ENCODE measurements at regions not wholly inside any gene's neighbourhood (a gene's known extent, or its start where the extent isn't known, plus 50 kb on each side); places are given as distances from the start of the nearest gene placed in this dataset.

DNA sequence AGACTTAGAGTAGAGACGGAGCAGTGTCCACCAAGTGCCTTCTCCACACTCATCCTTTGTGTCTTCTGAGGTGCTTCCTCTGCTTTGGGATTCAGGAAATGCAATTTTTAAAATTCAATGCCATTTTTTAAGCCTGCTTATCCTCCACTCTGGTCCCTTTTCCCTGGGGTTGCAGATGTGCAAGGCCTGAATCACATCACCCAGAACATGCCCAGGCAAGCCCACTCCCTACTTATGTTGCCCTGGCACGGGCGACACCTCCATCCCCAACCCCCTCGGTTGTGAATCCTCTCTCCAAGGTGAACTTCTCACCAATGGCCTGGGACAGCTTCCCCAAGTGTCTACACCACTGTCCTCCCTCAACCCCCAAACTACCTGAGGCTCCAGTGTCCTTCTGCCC lies 116.2 kb downstream of the C17orf67 start:
- no peaks in the 10 kb centered on the region for H3K27me3 ChIP-seq (ENCODE audit: control insufficient read depth, insufficient read depth, low read length)
- no peak overlapping the region for H3K4me3 ChIP-seq (ENCODE audit: low read length in 3 of 3)
- intact Hi-C loops (cut with DNase I), result no loop called here
- DNase-seq, result no peak
- H3K9me3 ChIP-seq (ENCODE audit: control insufficient read depth in 2 of 3, insufficient read depth in 1 of 3, low read length in 3 of 3), result no peaks in the 10 kb centered on the region
- H3K27ac ChIP-seq (ENCODE audit: low read depth in 2 of 2, low read length in 2 of 2), result no peak overlapping the region
- no peak for FAIRE-seq
- no peaks in the 10 kb centered on the region for H3K4me1 ChIP-seq (ENCODE audit: control insufficient read depth in 2 of 3, insufficient read depth in 2 of 3, low read depth in 1 of 3, low read length in 3 of 3)
- H3K9ac ChIP-seq (ENCODE audit: low read length in 3 of 3), result no peak overlapping the region
- H3K36me3 ChIP-seq (ENCODE audit: control insufficient read depth in 2 of 3, insufficient read depth in 3 of 3, low read length in 3 of 3), result no peaks in the 10 kb centered on the region
- TF ChIP-seq, protein P1, sequence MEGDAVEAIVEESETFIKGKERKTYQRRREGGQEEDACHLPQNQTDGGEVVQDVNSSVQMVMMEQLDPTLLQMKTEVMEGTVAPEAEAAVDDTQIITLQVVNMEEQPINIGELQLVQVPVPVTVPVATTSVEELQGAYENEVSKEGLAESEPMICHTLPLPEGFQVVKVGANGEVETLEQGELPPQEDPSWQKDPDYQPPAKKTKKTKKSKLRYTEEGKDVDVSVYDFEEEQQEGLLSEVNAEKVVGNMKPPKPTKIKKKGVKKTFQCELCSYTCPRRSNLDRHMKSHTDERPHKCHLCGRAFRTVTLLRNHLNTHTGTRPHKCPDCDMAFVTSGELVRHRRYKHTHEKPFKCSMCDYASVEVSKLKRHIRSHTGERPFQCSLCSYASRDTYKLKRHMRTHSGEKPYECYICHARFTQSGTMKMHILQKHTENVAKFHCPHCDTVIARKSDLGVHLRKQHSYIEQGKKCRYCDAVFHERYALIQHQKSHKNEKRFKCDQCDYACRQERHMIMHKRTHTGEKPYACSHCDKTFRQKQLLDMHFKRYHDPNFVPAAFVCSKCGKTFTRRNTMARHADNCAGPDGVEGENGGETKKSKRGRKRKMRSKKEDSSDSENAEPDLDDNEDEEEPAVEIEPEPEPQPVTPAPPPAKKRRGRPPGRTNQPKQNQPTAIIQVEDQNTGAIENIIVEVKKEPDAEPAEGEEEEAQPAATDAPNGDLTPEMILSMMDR (IDR thresholded peaks at IDR 0.05; ENCODE audit: borderline replicate concordance, extremely low read depth, insufficient read depth), result no peak

DNA sequence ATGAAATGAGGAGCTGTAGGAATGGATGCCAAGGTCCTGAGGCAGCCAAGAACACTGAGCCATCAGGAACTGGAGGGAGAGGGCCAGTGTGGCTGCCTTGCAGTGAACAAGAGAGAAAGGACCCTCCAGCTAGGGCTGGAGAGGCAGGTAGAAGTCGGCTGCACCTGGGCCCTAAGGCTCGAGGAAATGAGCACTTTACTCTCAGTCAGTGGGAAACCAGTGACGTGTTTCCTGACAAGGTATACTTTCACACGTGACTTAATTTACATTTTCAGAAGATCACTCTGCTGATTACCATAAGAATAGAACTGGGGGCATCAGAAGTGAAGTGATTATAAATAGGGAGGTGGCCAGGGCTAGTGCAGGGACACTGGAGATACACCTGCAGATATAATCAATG lies 115.2 kb downstream of the C17orf67 start:
- Histone ChIP-seq H3K9me3 (ENCODE audit: control insufficient read depth in 2 of 3, insufficient read depth in 1 of 3, low read length in 3 of 3) (no peaks in the 10 kb centered on the region), H3K27me3 (ENCODE audit: control insufficient read depth, insufficient read depth, low read length) (no peaks in the 10 kb centered on the region), H3K4me3 (ENCODE audit: low read length in 3 of 3) (no peak overlapping the region), H3K9ac (ENCODE audit: low read length in 3 of 3) (no peak overlapping the region), H3K36me3 (ENCODE audit: control insufficient read depth in 2 of 3, insufficient read depth in 3 of 3, low read length in 3 of 3) (no peaks in the 10 kb centered on the region), H3K27ac (ENCODE audit: low read depth in 2 of 2, low read length in 2 of 2) (no peak overlapping the region), H3K4me1 (ENCODE audit: control insufficient read depth in 2 of 3, insufficient read depth in 2 of 3, low read depth in 1 of 3, low read length in 3 of 3) (no peaks in the 10 kb centered on the region)
- FAIRE-seq (no peak), DNase-seq (no peak)
- intact Hi-C loops (cut with DNase I), result no loop called here
- TF ChIP-seq, protein P1 (IDR thresholded peaks at IDR 0.05; ENCODE audit: borderline replicate concordance, extremely low read depth, insufficient read depth), result no peak

DNA sequence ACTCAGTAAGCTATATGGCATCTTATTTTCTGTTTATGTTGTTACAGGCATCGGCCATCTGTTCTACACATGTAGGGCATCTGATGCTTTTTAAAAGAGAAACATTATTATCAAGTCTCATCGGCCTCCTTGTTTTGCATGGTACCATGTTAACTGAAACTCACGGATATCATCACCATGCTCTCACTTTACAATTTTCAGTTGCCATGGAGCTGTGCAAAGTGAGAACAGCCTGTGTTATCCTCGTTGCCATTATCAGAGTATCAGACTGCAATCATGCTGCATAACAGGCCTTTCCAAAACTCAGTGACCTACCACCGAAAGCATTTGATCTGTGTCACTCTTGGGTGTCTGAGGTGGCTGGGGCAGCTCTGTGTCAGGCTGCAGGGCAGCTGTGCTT lies 110.3 kb downstream of the C17orf67 start:
- H3K4me1 ChIP-seq (ENCODE audit: control insufficient read depth in 2 of 3, insufficient read depth in 2 of 3, low read depth in 1 of 3, low read length in 3 of 3), result no peaks in the 10 kb centered on the region
- intact Hi-C loops (cut with DNase I), result no loop called here
- no peaks in the 10 kb centered on the region for H3K36me3 ChIP-seq (ENCODE audit: control insufficient read depth in 2 of 3, insufficient read depth in 3 of 3, low read length in 3 of 3)
- no peak overlapping the region for H3K4me3 ChIP-seq (ENCODE audit: low read length in 3 of 3)
- DNase-seq (no peak), FAIRE-seq (no peak)
- H3K27ac ChIP-seq (ENCODE audit: low read depth in 2 of 2, low read length in 2 of 2), result no peak overlapping the region
- H3K9me3 ChIP-seq (ENCODE audit: control insufficient read depth in 2 of 3, insufficient read depth in 1 of 3, low read length in 3 of 3), result no peaks in the 10 kb centered on the region
- no peaks in the 10 kb centered on the region for H3K27me3 ChIP-seq (ENCODE audit: control insufficient read depth, insufficient read depth, low read length)
- no peak overlapping the region for H3K9ac ChIP-seq (ENCODE audit: low read length in 3 of 3)
- TF ChIP-seq, protein P1 (IDR thresholded peaks at IDR 0.05; ENCODE audit: borderline replicate concordance, extremely low read depth, insufficient read depth), result no peak

DNA sequence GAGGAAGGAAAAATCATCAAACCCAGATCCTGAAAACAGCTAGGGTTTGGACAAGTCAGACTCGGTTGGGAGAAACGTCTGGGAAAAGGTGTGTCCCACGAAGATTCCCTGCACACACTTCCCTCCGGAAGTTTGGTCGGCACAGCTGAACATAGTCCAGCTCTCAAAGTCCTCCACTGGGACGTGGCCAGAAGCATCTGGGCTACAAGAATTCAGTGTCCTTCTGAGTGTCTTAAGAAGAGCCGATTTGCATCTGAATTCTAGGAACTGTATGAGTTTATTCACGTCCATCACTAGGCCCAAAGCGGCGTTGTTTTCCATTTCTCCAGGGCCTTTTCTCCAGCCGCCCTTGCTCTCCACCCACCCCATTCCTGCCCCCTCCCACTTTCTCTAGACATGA lies 109.1 kb downstream of the C17orf67 start:
- no peak overlapping the region for H3K9ac ChIP-seq (ENCODE audit: low read length in 3 of 3)
- no peaks in the 10 kb centered on the region for H3K4me1 ChIP-seq (ENCODE audit: control insufficient read depth in 2 of 3, insufficient read depth in 2 of 3, low read depth in 1 of 3, low read length in 3 of 3)
- TF ChIP-seq, protein P1 (IDR thresholded peaks at IDR 0.05; ENCODE audit: borderline replicate concordance, extremely low read depth, insufficient read depth), result no peak
- no peaks in the 10 kb centered on the region for H3K27me3 ChIP-seq (ENCODE audit: control insufficient read depth, insufficient read depth, low read length)
- DNase-seq (no peak), FAIRE-seq (no peak)
- H3K36me3 ChIP-seq (ENCODE audit: control insufficient read depth in 2 of 3, insufficient read depth in 3 of 3, low read length in 3 of 3), result no peaks in the 10 kb centered on the region
- H3K9me3 ChIP-seq (ENCODE audit: control insufficient read depth in 2 of 3, insufficient read depth in 1 of 3, low read length in 3 of 3), result no peaks in the 10 kb centered on the region
- intact Hi-C loops (cut with DNase I), result no loop called here
- no peak overlapping the region for H3K27ac ChIP-seq (ENCODE audit: low read depth in 2 of 2, low read length in 2 of 2)
- H3K4me3 ChIP-seq (ENCODE audit: low read length in 3 of 3), result no peak overlapping the region
